Naive thymus-derived CD4-positive, alpha-beta T cell (primary cell): ENCODE measurements at regions not wholly inside any gene's neighbourhood (a gene's known extent, or its start where the extent isn't known, plus 50 kb on each side); places are given as distances from the start of the nearest gene placed in this dataset.

ENCODE experiments used
- ATAC-seq: fragments of 150-1000 bp; cut with Tn5 transposase; 2 replicates; pipeline ENCODE4 v1.10.0; 2021; ENCODE audit warnings: mild to moderate bottlenecking, moderate library complexity
- CTCF ChIA-PET: fragments of 350-600 bp; sonication (Branson Sonifier 250); formaldehyde crosslinking; loops from one replicate; lab custom pipeline; 2021; ENCODE audit warnings: antibody characterized with exemption; lab: Charles Lee
- POLR2A ChIA-PET: fragments of 350-600 bp; sonication (Branson Sonifier 250); formaldehyde crosslinking; loops from one replicate; lab custom pipeline; 2021; ENCODE audit warnings: antibody characterized with exemption, inconsistent platforms; lab: Charles Lee
- DNase-seq, 9 donors: peaks; one replicate each; pipeline versions ENCODE4 v3.0.0 to v3.0.0-alpha.2; 2020 to 2022; ENCODE audit warnings: mixed read lengths in 1 of 9
- H3K27ac ChIP-seq: one replicate; pipeline ENCODE4 v1.7.0; 2013; ENCODE audit warnings: mild to moderate bottlenecking, low read depth, low read length, moderate library complexity
- H3K27me3 ChIP-seq, 2 donors: one replicate each; pipeline ENCODE4 v1.7.0; 2013; ENCODE audit warnings: low read length in 2 of 2, mild to moderate bottlenecking in 2 of 2, moderate library complexity in 2 of 2; ENCODE audit not compliant: control insufficient read depth in 2 of 2, insufficient read depth in 2 of 2
- H3K36me3 ChIP-seq, 3 experiments: 1 replicate in 2 of 3; 2 replicates in 1 of 3; pipeline ENCODE4 v1.7.0; 2013; ENCODE audit warnings: low read length in 3 of 3, mild to moderate bottlenecking in 3 of 3, moderate library complexity in 1 of 3; ENCODE audit not compliant: insufficient read depth in 3 of 3, control insufficient read depth in 2 of 3
- H3K4me1 ChIP-seq, 2 donors: one replicate each; pipeline ENCODE4 v1.7.0; 2013; ENCODE audit warnings: low read length in 2 of 2, mild to moderate bottlenecking in 2 of 2, moderate library complexity in 1 of 2; ENCODE audit not compliant: control insufficient read depth in 2 of 2, insufficient read depth in 2 of 2
- H3K4me3 ChIP-seq: 2 replicates; pipeline ENCODE4 v1.7.0; 2013; ENCODE audit warnings: mild to moderate bottlenecking, low read length
- H3K9me3 ChIP-seq, 3 experiments: 1 replicate in 2 of 3; 2 replicates in 1 of 3; pipeline ENCODE4 v1.7.0; 2013; ENCODE audit warnings: low read length in 3 of 3; ENCODE audit not compliant: control insufficient read depth in 2 of 3
- H3K27ac Mint-ChIP-seq, 9 donors: one replicate each; pipeline ENCODE4 v1.8.0; 2020 to 2022; ENCODE audit warnings: mixed read lengths in 9 of 9, mild to moderate bottlenecking in 8 of 9, moderate library complexity in 5 of 9, inconsistent platforms in 2 of 9
- H3K27me3 Mint-ChIP-seq, 5 donors: one replicate each; pipeline ENCODE4 v1.8.0; 2021 to 2022; ENCODE audit warnings: mixed read lengths in 5 of 5, mild to moderate bottlenecking in 1 of 5
- H3K36me3 Mint-ChIP-seq, 5 donors: one replicate each; pipeline ENCODE4 v1.8.0; 2020 to 2022; ENCODE audit warnings: mixed read lengths in 5 of 5, mild to moderate bottlenecking in 3 of 5, inconsistent platforms in 1 of 5
- H3K4me1 Mint-ChIP-seq, 7 donors: one replicate each; pipeline ENCODE4 v1.8.0; 2020 to 2022; ENCODE audit warnings: mixed read lengths in 7 of 7, mild to moderate bottlenecking in 3 of 7, inconsistent platforms in 1 of 7
- H3K4me3 Mint-ChIP-seq, 10 donors: one replicate each; pipeline ENCODE4 v1.8.0; 2020 to 2022; ENCODE audit warnings: mild to moderate bottlenecking in 10 of 10, mixed read lengths in 10 of 10, moderate library complexity in 6 of 10, inconsistent platforms in 2 of 10
- H3K9me3 Mint-ChIP-seq, 11 donors: one replicate each; pipeline ENCODE4 v1.8.0; 2020 to 2022; ENCODE audit warnings: mixed read lengths in 11 of 11, mild to moderate bottlenecking in 4 of 11, inconsistent platforms in 1 of 11, moderate library complexity in 1 of 11
- intact Hi-C, 2 donors: fragments of 100-400 bp; cut with micrococcal nuclease; formaldehyde crosslinking; loops; one replicate each; pipeline ENCODE4 v1.15.1; 2023

DNA sequence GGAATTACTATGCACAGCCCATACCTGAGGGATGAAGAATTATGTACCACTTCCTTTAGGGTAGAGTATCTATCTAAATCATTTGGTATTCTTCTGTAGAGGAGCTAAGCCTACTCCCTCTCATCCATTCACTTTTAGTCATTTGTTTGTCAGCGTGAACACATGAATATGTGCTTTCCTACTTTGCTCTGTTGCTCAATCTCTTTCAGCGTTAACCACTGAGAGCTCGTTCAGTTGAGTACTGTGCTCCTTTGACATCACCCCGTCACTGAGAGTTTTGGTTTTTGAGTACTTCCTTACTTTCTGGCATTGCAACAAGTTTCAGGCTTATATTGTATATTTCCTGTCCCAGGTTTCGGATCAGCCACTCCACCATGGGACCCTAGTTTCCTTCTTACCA, 700.6 kb downstream of the NLGN4X start:
- no peak overlapping the region for H3K27ac Mint-ChIP-seq
- POLR2A ChIA-PET: no interaction called here
- H3K9me3 ChIP-seq: no peaks in the 10 kb centered on the region

DNA sequence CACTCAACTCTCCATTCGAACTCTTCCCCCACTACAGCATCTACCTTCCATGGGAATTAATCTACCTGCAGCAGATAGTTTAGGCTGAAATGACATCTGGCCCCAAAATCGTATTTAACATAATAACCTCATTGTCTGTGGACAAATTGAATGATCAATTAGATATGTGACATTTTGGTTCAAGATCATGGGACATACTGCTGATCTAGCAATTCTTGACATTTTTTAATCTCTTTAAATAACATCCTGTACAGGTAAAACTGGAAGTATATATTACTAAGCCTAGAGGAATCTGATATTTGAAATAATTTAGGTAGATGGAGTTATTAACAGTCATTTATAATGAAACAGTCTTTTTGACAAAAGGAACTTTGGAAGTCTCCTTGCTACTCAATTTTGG, 702.5 kb downstream of the NLGN4X start:
- DNase-seq (no peak), ATAC-seq (no peak)
- Mint-ChIP-seq H3K27me3 (no peaks in the 10 kb centered on the region), H3K4me3 (no peak overlapping the region), H3K36me3 (no peaks in the 10 kb centered on the region), H3K27ac (no peak overlapping the region), H3K4me1 (no peaks in the 10 kb centered on the region), H3K9me3 (peaks cover 0 to 16% (median 5%) of the 10 kb centered on the region in 11 donors)
- Histone ChIP-seq H3K4me1 (no peaks in the 10 kb centered on the region), H3K4me3 (no peak overlapping the region), H3K27me3 (no peaks in the 10 kb centered on the region), H3K36me3 (no peaks in the 10 kb centered on the region), H3K9me3 (no peaks in the 10 kb centered on the region), H3K27ac (no peak overlapping the region)
- ChIA-PET CTCF (no interaction called here), POLR2A (no interaction called here)
- intact Hi-C loops: no loop called here

More for the DNA sequence above, 700.6 kb downstream of the NLGN4X start:
- H3K4me1 Mint-ChIP-seq: no peaks in the 10 kb centered on the region
- no peaks in the 10 kb centered on the region for H3K36me3 Mint-ChIP-seq
- H3K27me3 ChIP-seq: no peaks in the 10 kb centered on the region
- DNase-seq (no peak), ATAC-seq (no peak)
- H3K4me1 ChIP-seq: no peaks in the 10 kb centered on the region
- H3K36me3 ChIP-seq: no peaks in the 10 kb centered on the region
- H3K4me3 ChIP-seq: no peak overlapping the region
- intact Hi-C loops: no loop called here
- CTCF ChIA-PET: no interaction called here
- H3K27me3 Mint-ChIP-seq: no peaks in the 10 kb centered on the region
- no peak overlapping the region for H3K4me3 Mint-ChIP-seq
- no peak overlapping the region for H3K27ac ChIP-seq
- peaks cover 0 to 21% (median 5%) of the 10 kb centered on the region in 11 donors for H3K9me3 Mint-ChIP-seq

- H3K4me1 ChIP-seq: no peaks in the 10 kb centered on the region
- no peaks in the 10 kb centered on the region for H3K4me1 Mint-ChIP-seq
- H3K9me3 Mint-ChIP-seq: peaks cover 0 to 15% (median 7%) of the 10 kb centered on the region in 11 donors
- H3K27me3 ChIP-seq: no peaks in the 10 kb centered on the region
- H3K4me3 ChIP-seq: no peak overlapping the region
- no peak overlapping the region for H3K27ac Mint-ChIP-seq
- ChIA-PET POLR2A (no interaction called here), CTCF (no interaction called here)
- H3K27me3 Mint-ChIP-seq: no peaks in the 10 kb centered on the region
- DNase-seq (no peak), ATAC-seq (no peak)
- H3K36me3 Mint-ChIP-seq: no peaks in the 10 kb centered on the region
- no peaks in the 10 kb centered on the region for H3K9me3 ChIP-seq
- no peaks in the 10 kb centered on the region for H3K36me3 ChIP-seq
- no peak overlapping the region for H3K27ac ChIP-seq
- H3K4me3 Mint-ChIP-seq: no peak overlapping the region
- intact Hi-C loops: no loop called here
Measured at GRCh38 chrX:5490786-5491563, 737.7 kb downstream of the NLGN4X start.

DNA sequence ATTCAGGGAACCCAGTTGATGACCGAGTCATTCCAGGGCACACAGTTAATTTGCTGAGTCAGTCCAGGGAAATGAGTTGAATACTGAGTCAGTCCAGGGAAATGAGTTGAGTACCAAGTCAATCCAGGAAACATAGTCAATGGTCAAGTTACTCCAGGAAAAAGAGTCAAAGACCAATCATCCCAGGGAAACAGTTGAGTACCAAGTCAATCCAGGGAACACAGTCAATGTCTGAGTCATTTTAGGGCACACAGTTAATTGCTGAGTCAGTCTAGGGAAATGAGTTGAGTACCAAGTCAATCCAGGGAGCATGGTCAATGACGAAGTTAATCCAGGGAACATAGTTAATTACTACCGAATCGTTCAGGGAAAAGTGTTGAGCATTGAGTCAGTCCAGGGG, 754.4 kb downstream of the NLGN4X start:
- Mint-ChIP-seq H3K27me3 (no peaks in the 10 kb centered on the region), H3K4me3 (no peak overlapping the region), H3K9me3 (peaks cover 0 to 21% (median 8%) of the 10 kb centered on the region in 11 donors), H3K4me1 (no peaks in the 10 kb centered on the region), H3K27ac (no peak overlapping the region), H3K36me3 (no peaks in the 10 kb centered on the region)
- ChIA-PET POLR2A (no interaction called here), CTCF (no interaction called here)
- intact Hi-C loops: no loop called here
- Histone ChIP-seq H3K4me1 (no peaks in the 10 kb centered on the region), H3K9me3 (no peaks in the 10 kb centered on the region), H3K4me3 (no peak overlapping the region), H3K27me3 (no peaks in the 10 kb centered on the region), H3K27ac (no peak overlapping the region), H3K36me3 (no peaks in the 10 kb centered on the region)
- ATAC-seq: no peak
- no peak for DNase-seq

GRCh38 chrX:5458300-5458842, 770.3 kb downstream of the NLGN4X start:
- ChIA-PET POLR2A (no interaction called here), CTCF (no interaction called here)
- Mint-ChIP-seq H3K4me3 (no peak overlapping the region), H3K27me3 (no peaks in the 10 kb centered on the region), H3K9me3 (peaks cover 0 to 16% (median 0%) of the 10 kb centered on the region in 11 donors), H3K36me3 (no peaks in the 10 kb centered on the region), H3K27ac (no peak overlapping the region), H3K4me1 (no peaks in the 10 kb centered on the region)
- DNase-seq (no peak), ATAC-seq (no peak)
- Histone ChIP-seq H3K4me1 (no peaks in the 10 kb centered on the region), H3K9me3 (no peaks in the 10 kb centered on the region), H3K4me3 (no peak overlapping the region), H3K27ac (no peak overlapping the region), H3K36me3 (no peaks in the 10 kb centered on the region), H3K27me3 (no peaks in the 10 kb centered on the region)
- intact Hi-C loops: no loop called here

DNA sequence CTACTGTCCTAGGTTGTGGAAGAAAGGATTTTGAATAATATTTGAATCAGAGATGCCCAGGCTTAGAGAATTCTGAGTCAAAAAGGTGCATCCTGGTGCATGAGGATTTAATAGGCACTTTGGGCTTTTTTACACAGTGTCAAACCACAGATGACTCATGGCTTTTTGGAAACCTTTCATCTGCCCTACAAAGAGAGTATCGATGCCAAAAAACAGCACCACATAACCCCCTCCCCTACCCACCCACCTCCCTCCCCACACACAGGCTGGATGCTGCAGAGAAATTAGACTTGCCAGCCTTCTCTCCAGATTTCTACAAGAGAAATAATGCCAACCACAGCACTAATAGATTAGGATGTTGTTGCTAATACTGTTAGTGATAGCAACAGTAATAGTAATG, 779.3 kb downstream of the NLGN4X start:
- peaks cover 0 to 2% (median 0%) of the 10 kb centered on the region in 11 donors for H3K9me3 Mint-ChIP-seq
- no peaks in the 10 kb centered on the region for H3K27me3 ChIP-seq
- DNase-seq (no peak), ATAC-seq (no peak)
- H3K27me3 Mint-ChIP-seq: no peaks in the 10 kb centered on the region
- no peak overlapping the region for H3K4me3 ChIP-seq
- H3K27ac ChIP-seq: no peak overlapping the region
- no peaks in the 10 kb centered on the region for H3K9me3 ChIP-seq
- no peaks in the 10 kb centered on the region for H3K36me3 ChIP-seq
- H3K36me3 Mint-ChIP-seq: no peaks in the 10 kb centered on the region
- POLR2A ChIA-PET: no interaction called here
- H3K27ac Mint-ChIP-seq: no peak overlapping the region
- no peaks in the 10 kb centered on the region for H3K4me1 Mint-ChIP-seq
- CTCF ChIA-PET: no interaction called here
- intact Hi-C loops: no loop called here
- no peaks in the 10 kb centered on the region for H3K4me1 ChIP-seq
- H3K4me3 Mint-ChIP-seq: no peak overlapping the region

DNA sequence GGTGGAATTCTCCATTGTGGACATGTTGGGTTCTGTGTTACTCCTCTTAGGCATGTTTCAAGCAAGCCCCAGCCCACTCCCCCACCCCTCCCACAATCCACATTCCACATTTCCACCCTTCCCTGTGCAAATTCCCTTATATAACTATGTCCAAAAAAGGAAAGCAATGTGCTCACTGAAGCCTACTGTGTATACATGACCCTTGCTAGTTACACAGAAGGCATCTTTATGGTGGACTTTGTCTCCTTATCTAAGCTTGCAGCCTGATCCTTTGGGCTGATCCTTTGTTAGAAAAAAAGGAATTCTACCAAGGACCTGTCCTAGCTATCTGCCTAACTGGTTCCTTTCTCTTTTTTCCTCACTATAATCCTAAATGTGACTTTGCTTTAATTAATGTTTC, 796.8 kb downstream of the NLGN4X start:
- POLR2A ChIA-PET: no interaction called here
- DNase-seq (no peak), ATAC-seq (no peak)
- Histone ChIP-seq H3K36me3 (no peaks in the 10 kb centered on the region), H3K27me3 (no peaks in the 10 kb centered on the region), H3K9me3 (no peaks in the 10 kb centered on the region), H3K27ac (no peak overlapping the region), H3K4me3 (no peak overlapping the region), H3K4me1 (no peaks in the 10 kb centered on the region)
- Mint-ChIP-seq H3K27ac (no peak overlapping the region), H3K36me3 (no peaks in the 10 kb centered on the region), H3K4me1 (no peaks in the 10 kb centered on the region), H3K27me3 (no peaks in the 10 kb centered on the region), H3K4me3 (no peak overlapping the region), H3K9me3 (peaks cover 0 to 6% (median 4%) of the 10 kb centered on the region in 11 donors)
- CTCF ChIA-PET: no interaction called here
- intact Hi-C loops: no loop called here
